ENCODE measurements at regions not wholly inside any gene's neighbourhood (a gene's known extent, or its start where the extent isn't known, plus 50 kb on each side); places are given as distances from the start of the nearest gene placed in this dataset.

DNA sequence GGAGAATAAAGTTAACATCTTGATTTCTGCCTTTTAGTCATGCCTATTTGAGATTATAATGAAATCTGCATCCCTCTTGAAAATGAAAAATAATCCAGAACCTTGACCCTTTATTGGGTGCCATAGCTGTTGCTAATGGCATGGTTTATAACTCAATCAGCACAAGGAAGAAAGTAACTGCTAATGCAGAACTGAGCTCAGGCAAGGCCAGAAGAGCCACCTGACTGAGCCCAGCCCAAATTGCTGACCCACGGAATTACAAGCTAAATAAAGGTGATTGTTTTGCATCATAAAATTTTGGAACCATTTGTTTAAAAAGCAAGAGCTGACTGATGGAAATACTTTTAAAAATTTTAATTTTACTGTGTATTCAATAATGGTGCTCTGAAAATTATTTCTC lies 76.4 kb upstream of the TBL1X start:
- no peak overlapping the region for H2AFZ ChIP-seq (replicated peaks; ENCODE audit: low read length, poor library complexity)
- no peak for ATAC-seq (ENCODE audit: low read depth)
- no peaks in the 10 kb centered on the region for H3K79me1 ChIP-seq (ENCODE audit: low read depth in 1 of 2, low read length in 2 of 2)

More for the DNA sequence above, 76.4 kb upstream of the TBL1X start:
- H3K18ac ChIP-seq (ENCODE audit: low read depth, low read length): no peak overlapping the region
- H3K27ac ChIP-seq (ENCODE audit: insufficient read depth, low read length): no peak overlapping the region
- no CpG with 5 or more reads among the region's 1 CpG for WGBS, 2 experiments (ENCODE audit: extremely low coverage in 2 of 2, insufficient read length in 1 of 2)
- no peaks in the 10 kb centered on the region; the same call in 1 of the 2 replicates for H3K27me3 ChIP-seq (ENCODE audit: control insufficient read depth, insufficient read depth, low read length)
- no peak overlapping the region for H2BK5ac ChIP-seq (ENCODE audit: low read depth, low read length, poor library complexity, severe bottlenecking)
- H3K4ac ChIP-seq (ENCODE audit: low read depth, low read length): no peak overlapping the region
- H3K9me1 ChIP-seq (ENCODE audit: insufficient read depth, low read length): no peaks in the 10 kb centered on the region
- intact Hi-C loops (cut with micrococcal nuclease) (no loop called here), in situ Hi-C loops (cut with MboI; ENCODE audit: low sequenced_read_pairs) (no loop called here), dilution Hi-C loops (cut with HindIII; ENCODE audit: low sequenced_read_pairs, unreplicated experiment) (no loop called here)
- H3K14ac ChIP-seq (replicated peaks; ENCODE audit: low read depth, low read length): no peak overlapping the region
- no peak overlapping the region for H2BK120ac ChIP-seq (ENCODE audit: low read depth, low read length)
- ChIA-PET POLR2A (ENCODE audit: unreplicated experiment) (no interaction called here), CTCF (no interaction called here)
- TF ChIP-seq MXI1 (IDR thresholded peaks at IDR 0.05; ENCODE audit: borderline replicate concordance, low read depth, low read length) (no peak), NFE2L2 (IDR thresholded peaks at IDR 0.05; ENCODE audit: low read depth, low read length) (no peak), CEBPB (IDR thresholded peaks at IDR 0.05; ENCODE audit: low read depth, low read length) (no peak)
- no peak for DNase-seq
- no peak overlapping the region for H2BK15ac ChIP-seq (ENCODE audit: low read depth, low read length)
- H3K4me2 ChIP-seq (ENCODE audit: low read depth, low read length): no peak overlapping the region
- no peaks in the 10 kb centered on the region for H3K36me3 ChIP-seq (ENCODE audit: control insufficient read depth, insufficient read depth, low read length)
- no TSS peak for BruUV-seq (replicated peaks)
- no peak overlapping the region for H3K23ac ChIP-seq (ENCODE audit: low read depth, low read length)
- H3K4me3 ChIP-seq (ENCODE audit: insufficient read depth, low read depth, low read length): no peak overlapping the region
- H2BK20ac ChIP-seq (ENCODE audit: low read depth, low read length): no peak overlapping the region
- 0 out of 2 replicates have a peak, but pooled peaks cover 3% of the 10 kb centered on the region for H3K9me3 ChIP-seq (ENCODE audit: control insufficient read depth, insufficient read depth, low read length)
- H3K56ac ChIP-seq (ENCODE audit: extremely low read depth, insufficient read depth, low read length): no peak overlapping the region
- no peak overlapping the region for H3K9ac ChIP-seq (ENCODE audit: low read depth, low read length)
- H4K91ac ChIP-seq (ENCODE audit: insufficient read depth, low read depth, low read length): no peak overlapping the region
- H2AK9ac ChIP-seq (replicated peaks; ENCODE audit: low read depth, low read length, poor library complexity): no peak overlapping the region
- no peak overlapping the region for H4K8ac ChIP-seq (ENCODE audit: low read depth in 2 of 2, low read length in 2 of 2)
- no peak overlapping the region for H2AK5ac ChIP-seq (ENCODE audit: low read depth, low read length)
- H4K20me1 ChIP-seq (ENCODE audit: insufficient read depth, low read length): no peaks in the 10 kb centered on the region
- no peak overlapping the region for H4K5ac ChIP-seq (ENCODE audit: low read depth, low read length)
- H3K4me1 ChIP-seq (ENCODE audit: control insufficient read depth, insufficient read depth, low read length): no peaks in the 10 kb centered on the region; the same call in 1 of the 2 replicates

Data from IMR-90 (cell line).